ENCODE measurements at regions not wholly inside any gene's neighbourhood (a gene's known extent, or its start where the extent isn't known, plus 50 kb on each side); places are given as distances from the start of the nearest gene placed in this dataset.

DNA sequence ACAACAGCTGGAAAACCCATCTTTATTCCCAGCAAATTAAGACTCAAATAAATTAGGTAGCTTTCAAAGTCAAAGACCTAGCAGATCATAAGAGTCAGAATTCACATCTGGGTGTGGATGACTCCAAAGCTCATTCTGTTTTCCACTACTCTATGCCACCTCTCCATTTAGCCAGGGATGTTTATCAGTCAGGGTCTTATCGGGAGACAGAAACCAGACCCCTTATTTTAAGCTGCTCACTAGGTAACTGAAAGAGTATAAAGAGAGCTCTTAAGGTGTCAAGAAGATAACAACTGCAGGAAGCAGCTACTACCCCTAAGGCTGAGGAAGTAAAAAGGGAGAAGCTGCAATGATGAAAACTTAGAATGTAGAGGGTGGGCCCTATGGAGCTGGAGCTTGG, 333.7 kb upstream of the KLF3 start:
- no TSS peak for BruUV-seq (replicated peaks)

DNA sequence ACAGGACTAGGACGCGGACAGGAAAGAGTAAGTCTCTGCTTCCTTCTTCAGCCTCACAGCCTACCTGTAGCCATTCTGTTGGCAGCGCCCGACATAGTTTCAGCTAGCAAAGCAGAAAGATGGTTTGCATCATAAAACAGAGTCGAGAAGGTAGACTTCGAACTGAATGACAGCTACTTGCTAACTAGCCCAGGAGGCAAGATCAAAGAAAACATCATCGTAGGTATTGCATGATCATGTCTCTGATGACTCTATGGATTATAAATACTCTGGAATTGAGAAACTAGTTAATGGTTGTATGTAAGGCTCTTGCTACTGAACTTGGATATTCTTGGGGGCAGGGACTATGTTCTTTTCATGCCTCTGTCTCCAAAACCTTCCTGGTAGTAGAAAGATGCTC, 333.1 kb upstream of the KLF3 start:
- no peaks in the 10 kb centered on the region for H4K20me1 ChIP-seq (ENCODE audit: insufficient read depth, low read length)
- CTCF ChIA-PET (ENCODE audit: low intra/inter-chr PET ratio, low total read pairs), result no interaction called here
- intact Hi-C loops (cut with micrococcal nuclease; ENCODE audit: unreplicated experiment) (no loop called here), in situ Hi-C loops (cut with HindIII; ENCODE audit: extremely low pct_ligation_motif_present, low pct_unique_long_range_greater_than_20kb) (no loop called here)
- FAIRE-seq (no peak), ATAC-seq (peak; percentile 34), DNase-seq (ENCODE audit: low spot score) (peak; percentile 27)
- no peaks in the 10 kb centered on the region for H3K9me3 ChIP-seq (ENCODE audit: low read length)
- no peaks in the 10 kb centered on the region; a peak in 1 of 5 replicates for H3K27me3 ChIP-seq (ENCODE audit: control insufficient read depth in 1 of 2, insufficient read depth in 2 of 2, low read length in 2 of 2)
- no peak for TF ChIP-seq HCFC1 (IDR thresholded peaks at IDR 0.05; ENCODE audit: low read depth, low read length)
- TF ChIP-seq JDP2 (CRISPR knock-in tag; IDR thresholded peaks at IDR 0.05; ENCODE audit: borderline replicate concordance), result no peak
- no peak for TF ChIP-seq NRL (CRISPR knock-in tag; IDR thresholded peaks at IDR 0.05; ENCODE audit: borderline replicate concordance)
- TF ChIP-seq, protein P1, sequence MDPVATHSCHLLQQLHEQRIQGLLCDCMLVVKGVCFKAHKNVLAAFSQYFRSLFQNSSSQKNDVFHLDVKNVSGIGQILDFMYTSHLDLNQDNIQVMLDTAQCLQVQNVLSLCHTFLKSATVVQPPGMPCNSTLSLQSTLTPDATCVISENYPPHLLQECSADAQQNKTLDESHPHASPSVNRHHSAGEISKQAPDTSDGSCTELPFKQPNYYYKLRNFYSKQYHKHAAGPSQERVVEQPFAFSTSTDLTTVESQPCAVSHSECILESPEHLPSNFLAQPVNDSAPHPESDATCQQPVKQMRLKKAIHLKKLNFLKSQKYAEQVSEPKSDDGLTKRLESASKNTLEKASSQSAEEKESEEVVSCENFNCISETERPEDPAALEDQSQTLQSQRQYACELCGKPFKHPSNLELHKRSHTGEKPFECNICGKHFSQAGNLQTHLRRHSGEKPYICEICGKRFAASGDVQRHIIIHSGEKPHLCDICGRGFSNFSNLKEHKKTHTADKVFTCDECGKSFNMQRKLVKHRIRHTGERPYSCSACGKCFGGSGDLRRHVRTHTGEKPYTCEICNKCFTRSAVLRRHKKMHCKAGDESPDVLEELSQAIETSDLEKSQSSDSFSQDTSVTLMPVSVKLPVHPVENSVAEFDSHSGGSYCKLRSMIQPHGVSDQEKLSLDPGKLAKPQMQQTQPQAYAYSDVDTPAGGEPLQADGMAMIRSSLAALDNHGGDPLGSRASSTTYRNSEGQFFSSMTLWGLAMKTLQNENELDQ (CRISPR knock-in tag; IDR thresholded peaks at IDR 0.05; ENCODE audit: borderline replicate concordance), result no peak
- TF ChIP-seq, protein P2, sequence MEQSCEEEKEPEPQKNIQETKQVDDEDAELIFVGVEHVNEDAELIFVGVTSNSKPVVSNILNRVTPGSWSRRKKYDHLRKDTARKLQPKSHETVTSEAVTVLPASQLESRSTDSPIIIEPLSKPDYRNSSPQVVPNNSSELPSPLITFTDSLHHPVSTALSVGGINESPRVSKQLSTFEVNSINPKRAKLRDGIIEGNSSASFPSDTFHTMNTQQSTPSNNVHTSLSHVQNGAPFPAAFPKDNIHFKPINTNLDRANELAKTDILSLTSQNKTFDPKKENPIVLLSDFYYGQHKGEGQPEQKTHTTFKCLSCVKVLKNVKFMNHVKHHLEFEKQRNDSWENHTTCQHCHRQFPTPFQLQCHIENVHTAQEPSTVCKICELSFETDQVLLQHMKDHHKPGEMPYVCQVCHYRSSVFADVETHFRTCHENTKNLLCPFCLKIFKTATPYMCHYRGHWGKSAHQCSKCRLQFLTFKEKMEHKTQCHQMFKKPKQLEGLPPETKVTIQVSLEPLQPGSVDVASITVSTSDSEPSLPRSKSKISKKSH (CRISPR knock-in tag; IDR thresholded peaks at IDR 0.05; ENCODE audit: borderline replicate concordance), result no peak
- TF ChIP-seq FOXP1 (IDR thresholded peaks at IDR 0.05), result no peak
- no peak for TF ChIP-seq FOXP1 (CRISPR knock-in tag; IDR thresholded peaks at IDR 0.05)
- H3K79me2 ChIP-seq (ENCODE audit: insufficient read depth, low read length), result no peaks in the 10 kb centered on the region
- POLR2A ChIA-PET, result no interaction called here
- WGBS (ENCODE audit: low lambda C conversion rate), result 27% methylated on average over 7 of the region's 7 CpGs
- H2AFZ ChIP-seq (ENCODE audit: low read length), result no peak overlapping the region
- no peak overlapping the region for H3K9ac ChIP-seq (ENCODE audit: insufficient read depth, low read depth, low read length)
- peaks cover 37% of the 10 kb centered on the region for H3K4me1 ChIP-seq (ENCODE audit: insufficient read depth, low read length)
- H3K4me3 ChIP-seq (replicated peaks in 1 of 3; ENCODE audit: insufficient read depth in 1 of 3, low read depth in 2 of 3, low read length in 3 of 3), result no peak overlapping the region
- H3K27ac ChIP-seq (ENCODE audit: extremely low read length, insufficient read depth, low read length), result no peak overlapping the region
- H3K36me3 ChIP-seq (replicated peaks in 1 of 2; ENCODE audit: control insufficient read depth in 1 of 2, insufficient read depth in 2 of 2, low read length in 2 of 2), result no peaks in the 10 kb centered on the region
- H3K4me2 ChIP-seq (ENCODE audit: low read depth, low read length), result peak overlapping the region; percentile 33; the same call in 1 of the 2 replicates
- no TSS peak for BruUV-seq (replicated peaks)

More for the DNA sequence above, 333.7 kb upstream of the KLF3 start:
- ChIA-PET POLR2A (no interaction called here), CTCF (ENCODE audit: low intra/inter-chr PET ratio, low total read pairs) (no interaction called here)
- 82% methylated on average over 1 of the region's 1 CpG for WGBS (ENCODE audit: low lambda C conversion rate)
- no peak for FAIRE-seq
- Histone ChIP-seq H3K79me2 (ENCODE audit: insufficient read depth, low read length) (no peaks in the 10 kb centered on the region), H3K4me3 (replicated peaks in 1 of 3; ENCODE audit: insufficient read depth in 1 of 3, low read depth in 2 of 3, low read length in 3 of 3) (no peak overlapping the region), H3K9me3 (ENCODE audit: low read length) (no peaks in the 10 kb centered on the region), H3K4me1 (ENCODE audit: insufficient read depth, low read length) (peaks cover 43% of the 10 kb centered on the region), H3K27ac (ENCODE audit: extremely low read length, insufficient read depth, low read length) (no peak overlapping the region), H3K36me3 (replicated peaks in 1 of 2; ENCODE audit: control insufficient read depth in 1 of 2, insufficient read depth in 2 of 2, low read length in 2 of 2) (no peaks in the 10 kb centered on the region), H3K4me2 (ENCODE audit: low read depth, low read length) (no peak overlapping the region), H4K20me1 (ENCODE audit: insufficient read depth, low read length) (no peaks in the 10 kb centered on the region), H3K9ac (ENCODE audit: insufficient read depth, low read depth, low read length) (no peak overlapping the region), H3K27me3 (ENCODE audit: control insufficient read depth in 1 of 2, insufficient read depth in 2 of 2, low read length in 2 of 2) (no peaks in the 10 kb centered on the region; a peak in 1 of 5 replicates), H2AFZ (ENCODE audit: low read length) (no peak overlapping the region)
- in situ Hi-C loops (cut with HindIII; ENCODE audit: extremely low pct_ligation_motif_present, low pct_unique_long_range_greater_than_20kb) (no loop called here), intact Hi-C loops (cut with micrococcal nuclease; ENCODE audit: unreplicated experiment) (no loop called here)
- no peak for ATAC-seq
- DNase-seq (ENCODE audit: low spot score), result no peak
- TF ChIP-seq TP53 (CRISPR knock-in tag; conservative IDR thresholded peaks at IDR 0.05) (no peak), ZNF383 (CRISPR knock-in tag; IDR thresholded peaks at IDR 0.05; ENCODE audit: borderline replicate concordance) (no peak), ZSCAN9 (CRISPR knock-in tag; IDR thresholded peaks at IDR 0.05; ENCODE audit: borderline replicate concordance) (no peak), ZZZ3 (CRISPR knock-in tag; IDR thresholded peaks at IDR 0.05; ENCODE audit: borderline replicate concordance) (no peak), ZNF709 (CRISPR knock-in tag; IDR thresholded peaks at IDR 0.05) (no peak), ZNF234 (CRISPR knock-in tag; conservative IDR thresholded peaks at IDR 0.05) (no peak), ZNF816 (CRISPR knock-in tag; IDR thresholded peaks at IDR 0.05; ENCODE audit: borderline replicate concordance) (no peak), ZNF335 (CRISPR knock-in tag; IDR thresholded peaks at IDR 0.05) (no peak), CENPX (CRISPR knock-in tag; IDR thresholded peaks at IDR 0.05) (no peak), FOXP1 (IDR thresholded peaks at IDR 0.05) (no peak), FOXP1 (CRISPR knock-in tag; IDR thresholded peaks at IDR 0.05) (no peak)
- TF ChIP-seq, protein P3, sequence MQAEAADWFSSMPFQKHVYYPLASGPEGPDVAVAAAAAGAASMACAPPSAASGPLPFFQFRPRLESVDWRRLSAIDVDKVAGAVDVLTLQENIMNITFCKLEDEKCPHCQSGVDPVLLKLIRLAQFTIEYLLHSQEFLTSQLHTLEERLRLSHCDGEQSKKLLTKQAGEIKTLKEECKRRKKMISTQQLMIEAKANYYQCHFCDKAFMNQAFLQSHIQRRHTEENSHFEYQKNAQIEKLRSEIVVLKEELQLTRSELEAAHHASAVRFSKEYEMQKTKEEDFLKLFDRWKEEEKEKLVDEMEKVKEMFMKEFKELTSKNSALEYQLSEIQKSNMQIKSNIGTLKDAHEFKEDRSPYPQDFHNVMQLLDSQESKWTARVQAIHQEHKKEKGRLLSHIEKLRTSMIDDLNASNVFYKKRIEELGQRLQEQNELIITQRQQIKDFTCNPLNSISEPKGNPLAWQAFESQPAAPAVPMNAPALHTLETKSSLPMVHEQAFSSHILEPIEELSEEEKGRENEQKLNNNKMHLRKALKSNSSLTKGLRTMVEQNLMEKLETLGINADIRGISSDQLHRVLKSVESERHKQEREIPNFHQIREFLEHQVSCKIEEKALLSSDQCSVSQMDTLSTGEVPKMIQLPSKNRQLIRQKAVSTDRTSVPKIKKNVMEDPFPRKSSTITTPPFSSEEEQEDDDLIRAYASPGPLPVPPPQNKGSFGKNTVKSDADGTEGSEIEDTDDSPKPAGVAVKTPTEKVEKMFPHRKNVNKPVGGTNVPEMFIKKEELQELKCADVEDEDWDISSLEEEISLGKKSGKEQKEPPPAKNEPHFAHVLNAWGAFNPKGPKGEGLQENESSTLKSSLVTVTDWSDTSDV (CRISPR knock-in tag; IDR thresholded peaks at IDR 0.05), result no peak
